Muscle of back (tissue), 3 donors: ENCODE measurements at regions not wholly inside any gene's neighbourhood (a gene's known extent, or its start where the extent isn't known, plus 50 kb on each side); places are given as distances from the start of the nearest gene placed in this dataset.

Source experiments
- DNase-seq, 3 donors: peaks; one replicate each; pipeline versions ENCODE4 v3.0.0 to v3.0.0-alpha.2; 2013

DNA sequence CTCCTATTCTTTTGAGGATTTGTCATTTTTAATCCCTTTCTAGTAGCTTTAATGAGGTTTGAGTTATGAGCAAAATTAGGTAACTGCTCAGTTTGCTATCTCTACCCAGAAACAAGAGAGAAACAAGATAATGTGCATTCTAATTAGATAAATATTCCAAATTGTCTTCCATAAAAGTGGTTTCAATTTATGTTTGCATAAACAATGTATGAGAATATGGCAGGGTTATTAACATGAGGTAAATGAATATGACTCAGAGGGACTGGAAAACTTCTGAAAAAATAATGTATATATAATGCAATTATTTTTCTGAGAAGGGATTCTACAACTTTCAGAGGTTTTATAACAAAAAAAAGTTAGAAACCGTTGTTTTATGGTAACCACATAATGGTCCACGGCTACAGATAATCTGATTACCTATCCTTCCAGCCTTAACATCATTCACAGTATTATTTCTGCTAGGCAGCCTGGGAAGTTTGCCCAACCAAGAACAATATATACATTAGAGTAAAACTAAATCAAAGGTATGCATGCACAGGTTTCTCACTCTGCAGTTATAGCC is 101.2 kb downstream of the CRPPA start:
- DNase-seq: no peak

DNA sequence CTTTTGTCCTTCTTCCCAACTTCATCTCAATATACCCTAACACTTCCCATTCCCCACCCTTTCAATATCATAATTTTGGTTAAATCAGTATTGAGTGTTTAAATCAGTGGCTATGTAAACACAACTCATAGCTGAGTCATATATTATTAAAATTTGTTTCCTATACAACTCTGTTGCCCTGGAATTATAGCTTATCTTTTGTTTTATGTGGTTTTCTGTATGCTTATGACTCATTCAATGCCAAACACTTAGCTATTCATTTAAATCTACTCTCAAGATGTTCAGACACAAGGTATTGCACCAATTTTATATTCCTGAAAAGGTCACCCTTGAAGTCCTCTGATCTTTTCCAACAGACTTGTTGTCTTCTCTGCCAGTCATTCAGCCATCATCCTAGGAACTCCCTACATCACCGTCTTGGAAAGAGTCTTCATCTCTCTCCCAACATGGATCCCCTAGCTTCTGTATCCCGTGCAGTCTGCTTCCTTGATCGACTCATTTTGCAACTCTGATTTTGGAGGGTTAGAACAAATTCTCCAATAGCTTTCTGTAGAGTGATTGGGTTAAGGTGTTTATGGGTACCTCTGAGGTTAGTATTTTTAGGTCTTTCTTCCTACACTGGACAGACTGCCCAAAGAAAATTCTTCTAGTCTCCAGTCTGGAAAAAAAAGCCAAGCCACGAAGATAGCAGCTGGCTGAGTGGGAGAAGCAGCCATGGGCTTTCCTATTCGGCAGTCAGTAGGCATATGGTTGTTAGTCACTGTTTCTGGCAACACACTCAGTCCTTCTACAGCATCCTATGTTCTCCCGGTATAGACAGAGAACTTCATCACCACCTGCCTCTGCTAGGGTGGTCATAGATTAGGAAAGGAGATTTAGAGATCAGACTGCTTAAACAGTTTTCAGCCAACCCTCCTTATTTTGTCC is 102.1 kb downstream of the CRPPA start:
- DNase-seq: no peak

DNA sequence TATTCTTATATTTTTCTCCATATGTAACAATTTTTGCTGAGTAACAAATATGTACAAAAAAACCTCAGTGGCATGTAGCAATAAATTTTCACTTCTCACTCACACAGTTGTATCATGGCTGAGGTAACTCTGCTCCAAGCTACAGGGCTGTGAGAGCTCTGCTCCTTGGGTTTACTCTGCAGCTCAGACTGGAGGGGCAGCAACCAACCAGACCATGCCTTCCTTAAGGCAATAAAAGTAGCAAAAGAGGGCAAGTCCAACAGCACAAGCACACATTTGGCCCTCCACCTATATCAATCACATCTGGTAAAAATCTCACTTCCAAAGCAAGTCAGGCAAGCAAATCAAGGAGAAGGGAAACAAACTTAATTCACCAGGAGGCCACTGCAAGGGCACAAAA is 102.9 kb downstream of the CRPPA start:
- DNase-seq: no peak

DNA sequence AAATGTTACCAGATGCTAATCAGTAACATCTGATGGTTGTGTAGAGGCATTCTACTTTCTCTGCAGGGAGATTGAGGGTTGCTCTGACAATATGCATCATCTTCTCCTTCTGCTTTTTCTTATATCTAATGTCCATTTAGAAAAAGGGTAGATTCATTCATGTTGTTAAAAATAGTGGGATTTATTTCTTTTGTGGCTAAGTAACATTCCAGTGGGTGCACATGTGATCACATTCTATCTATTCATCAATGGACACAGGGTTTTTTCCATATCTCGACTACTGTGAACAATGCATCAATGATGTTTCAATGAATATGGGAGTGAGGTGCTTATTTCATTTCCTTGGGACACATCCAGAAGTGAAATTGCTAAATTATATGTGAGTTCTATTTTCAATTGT is 103.9 kb downstream of the CRPPA start:
- DNase-seq: no peak

DNA sequence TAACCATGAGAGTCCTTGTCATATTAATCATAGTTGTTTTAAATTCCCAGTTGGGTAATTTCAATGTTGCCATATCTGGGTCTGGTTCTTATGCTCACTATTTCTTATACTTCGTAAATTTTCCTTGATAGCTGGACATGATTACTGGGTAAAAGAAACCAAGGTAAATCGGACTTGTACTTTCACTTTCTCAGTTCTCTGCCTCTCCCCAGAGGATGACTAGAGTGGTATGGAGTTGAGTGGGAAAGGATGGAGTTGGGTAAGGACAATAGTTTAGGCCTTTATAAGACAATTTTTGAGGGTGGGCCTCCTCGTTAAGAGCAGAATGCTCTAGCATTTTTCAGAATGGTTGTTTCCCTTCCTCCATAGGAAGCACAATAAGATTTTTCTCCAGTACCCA is 106.1 kb downstream of the CRPPA start:
- no peak for DNase-seq

DNA sequence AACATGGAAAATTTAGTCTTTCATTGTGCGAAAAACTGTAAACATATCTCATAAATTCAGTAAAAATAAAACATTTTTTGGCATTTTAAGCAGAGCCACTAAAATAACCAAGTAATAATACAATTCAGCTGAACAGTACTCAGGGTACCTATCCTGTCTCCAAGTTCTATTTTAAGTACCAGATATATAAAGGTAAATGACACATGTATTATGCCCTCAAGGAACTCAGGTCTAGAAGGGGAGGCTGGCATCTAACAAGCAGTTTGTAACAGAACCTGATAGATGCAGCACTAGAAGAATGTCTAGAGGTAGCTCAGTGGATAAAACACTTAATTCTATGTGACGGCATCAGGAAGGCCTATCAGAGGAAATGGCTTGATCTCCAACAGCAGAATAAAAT is 112.2 kb downstream of the CRPPA start:
- no peak for DNase-seq

DNA sequence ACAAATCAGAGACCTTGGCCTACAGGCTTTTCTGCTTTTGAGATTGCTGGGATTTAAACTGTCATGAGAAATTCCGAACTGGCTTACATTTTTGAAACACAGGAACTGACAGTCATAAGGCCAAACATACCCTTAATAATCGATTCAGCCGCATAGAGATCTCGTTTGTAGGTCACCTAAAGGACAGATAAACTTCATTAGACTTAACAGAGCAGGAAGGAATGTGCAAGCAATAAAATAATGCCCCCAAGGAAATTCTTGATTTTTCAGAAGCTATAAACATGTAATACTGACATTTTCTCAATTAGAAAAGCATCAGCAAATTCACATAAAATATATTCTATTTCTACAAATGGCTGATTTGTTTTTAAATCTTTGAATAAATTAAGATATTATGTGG is 120.0 kb downstream of the CRPPA start:
- DNase-seq: no peak

DNA sequence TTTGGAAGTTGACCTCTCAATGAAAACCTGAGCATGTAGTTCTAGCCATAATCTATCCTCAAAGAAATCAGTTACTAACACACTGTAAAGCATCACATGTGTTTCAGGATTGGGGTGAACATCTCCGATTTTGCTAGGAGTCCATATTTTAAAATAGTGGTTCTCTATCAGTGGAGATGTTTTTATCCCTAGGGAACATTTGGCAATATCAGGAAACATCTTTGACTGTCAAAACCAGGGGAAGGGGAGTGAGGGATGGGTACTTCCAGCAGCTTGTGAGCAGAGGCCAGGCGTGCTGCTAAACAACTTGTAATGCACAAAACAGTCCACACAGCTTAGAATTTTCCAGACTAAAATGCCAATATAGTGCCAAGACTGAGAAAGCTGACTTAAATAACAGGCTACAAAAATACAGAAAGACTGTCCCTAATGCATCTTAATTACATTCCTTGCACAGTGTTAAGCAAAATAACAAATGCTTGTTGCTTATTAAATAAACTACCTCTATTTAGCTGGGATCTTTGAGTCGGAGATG is 120.9 kb downstream of the CRPPA start:
- no peak for DNase-seq

DNA sequence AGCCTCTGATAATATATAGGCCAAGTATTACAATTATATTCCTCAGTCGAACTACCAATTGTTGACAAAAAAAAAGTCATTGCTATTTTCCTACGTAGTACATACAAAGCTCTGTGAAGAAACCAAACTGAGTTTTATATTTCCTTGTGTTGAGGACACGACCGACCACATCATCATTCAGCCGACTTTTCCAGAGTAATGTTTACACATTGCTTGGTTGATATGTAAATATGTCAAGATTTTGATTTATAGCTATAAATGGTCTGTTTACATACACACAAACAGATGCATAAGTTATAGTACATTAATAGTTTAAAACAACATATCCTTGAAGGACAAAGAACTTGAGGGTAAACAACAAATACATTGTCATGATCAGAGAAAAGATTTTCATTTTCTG is 121.5 kb downstream of the CRPPA start:
- DNase-seq: no peak

DNA sequence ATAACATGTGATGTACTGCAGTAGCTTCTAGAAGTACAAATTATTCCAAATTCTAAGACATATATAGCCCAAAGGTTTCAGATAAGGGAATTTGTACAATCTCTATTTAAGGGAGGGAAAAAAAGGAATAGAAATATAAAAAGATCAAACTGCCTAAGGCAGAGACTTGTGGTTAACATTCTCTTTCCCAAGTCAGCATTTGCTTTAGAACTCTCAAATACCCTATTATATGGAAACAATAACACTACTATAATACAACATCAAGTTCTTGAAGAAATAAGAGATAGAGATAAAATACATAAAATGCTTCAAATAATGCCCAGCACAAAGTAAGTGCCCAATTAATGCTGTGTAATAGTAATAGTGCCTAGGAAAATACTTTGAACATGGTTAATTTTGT is 123.1 kb downstream of the CRPPA start:
- DNase-seq: no peak

DNA sequence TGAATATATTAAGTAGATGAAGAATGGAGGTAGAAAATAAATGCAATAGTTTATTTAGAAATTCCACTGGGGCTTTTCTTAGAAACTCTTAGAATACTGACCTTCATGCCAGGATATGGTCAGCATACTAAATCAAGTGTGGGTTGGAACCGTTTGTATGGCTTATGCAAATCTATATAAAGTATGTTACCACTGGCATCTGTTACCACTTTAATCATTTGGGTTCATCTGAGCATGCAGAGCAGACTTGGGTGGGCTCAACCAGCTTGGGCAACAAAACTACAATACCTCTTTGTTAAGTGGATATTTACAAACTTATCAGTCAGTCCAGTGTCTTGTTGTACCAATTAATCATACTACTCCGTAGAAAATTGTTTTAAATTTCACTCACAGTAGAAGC is 125.8 kb downstream of the CRPPA start:
- DNase-seq: no peak

DNA sequence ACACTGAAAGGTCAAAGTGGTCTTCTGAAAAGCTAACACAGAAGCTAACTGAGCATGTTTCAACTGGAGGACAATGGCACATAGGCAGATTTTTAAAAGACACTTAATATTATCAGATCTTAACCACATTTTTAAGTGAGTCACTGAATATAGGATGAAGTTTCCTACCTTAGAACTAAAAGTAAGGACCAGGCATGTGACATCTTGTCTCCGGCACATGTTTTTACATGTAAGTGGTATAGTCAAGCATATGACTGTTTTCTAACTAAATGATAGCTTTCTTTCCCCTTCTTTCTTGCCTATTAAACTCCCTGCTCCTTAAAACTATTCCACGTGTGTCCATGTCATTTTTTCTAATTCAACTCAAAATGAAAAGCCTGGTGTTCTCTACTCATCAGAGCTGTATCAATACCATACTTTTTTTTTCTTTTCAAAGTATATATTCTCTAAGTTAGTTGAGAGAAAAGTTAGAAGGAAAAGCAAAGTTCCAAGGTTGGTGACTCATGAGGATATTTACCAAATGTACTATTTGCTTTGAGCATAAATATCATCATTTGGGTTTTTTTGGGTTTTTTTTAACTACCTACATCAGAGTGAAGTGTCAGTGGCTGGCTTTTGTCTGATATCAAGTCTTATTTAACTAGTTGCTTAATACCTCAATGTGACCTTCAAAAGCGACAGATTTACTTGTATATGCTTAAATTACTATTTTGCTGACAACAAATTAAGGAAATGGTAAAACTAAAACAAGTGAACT is 127.5 kb downstream of the CRPPA start:
- DNase-seq: no peak

DNA sequence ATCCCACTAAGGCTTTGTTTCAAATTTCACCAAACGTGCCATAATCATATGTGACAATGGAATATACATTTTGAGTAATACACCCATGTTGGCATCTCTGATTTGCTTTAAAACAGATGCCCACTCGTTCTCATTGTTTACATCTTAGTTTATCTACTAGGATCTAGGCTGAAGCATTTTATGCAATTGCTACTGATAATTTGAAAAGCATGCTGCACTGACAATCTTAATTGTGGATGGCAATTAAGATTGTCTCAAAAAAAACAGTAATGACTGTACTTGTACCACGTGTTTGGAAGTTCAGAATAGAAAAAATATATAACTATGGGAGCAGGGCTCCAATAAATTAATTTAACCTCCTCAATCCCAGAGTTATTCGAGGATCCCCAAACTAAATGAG is 136.8 kb downstream of the CRPPA start:
- no peak for DNase-seq

DNA sequence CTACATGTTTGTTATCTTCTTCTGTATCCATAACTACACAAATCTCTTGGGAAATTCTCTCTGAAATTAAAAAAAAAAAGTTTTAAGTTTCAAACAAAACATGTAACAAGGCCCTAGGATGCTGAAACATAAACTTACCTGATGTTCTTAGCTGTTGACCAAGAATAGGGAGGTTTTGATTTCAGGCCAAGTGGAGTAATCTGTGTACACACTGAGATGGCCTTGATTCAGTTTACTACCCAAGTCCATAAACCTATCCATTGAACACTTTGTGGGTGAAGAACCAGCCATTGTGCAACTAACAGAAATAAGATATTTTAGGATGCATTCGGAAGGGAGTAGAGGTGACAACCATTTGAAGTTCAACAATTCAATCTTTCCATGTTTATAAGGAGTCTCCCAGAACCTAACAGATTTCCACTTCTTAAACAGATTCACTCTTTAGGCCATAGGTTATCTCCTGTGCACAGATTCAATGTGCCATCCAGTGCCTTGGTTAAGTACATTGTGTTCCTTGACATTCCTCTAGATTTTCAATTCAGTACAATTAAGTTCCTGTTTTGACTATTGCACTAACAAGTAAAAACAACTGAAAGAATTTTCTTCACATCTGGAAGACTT is 143.1 kb downstream of the CRPPA start:
- DNase-seq: no peak

DNA sequence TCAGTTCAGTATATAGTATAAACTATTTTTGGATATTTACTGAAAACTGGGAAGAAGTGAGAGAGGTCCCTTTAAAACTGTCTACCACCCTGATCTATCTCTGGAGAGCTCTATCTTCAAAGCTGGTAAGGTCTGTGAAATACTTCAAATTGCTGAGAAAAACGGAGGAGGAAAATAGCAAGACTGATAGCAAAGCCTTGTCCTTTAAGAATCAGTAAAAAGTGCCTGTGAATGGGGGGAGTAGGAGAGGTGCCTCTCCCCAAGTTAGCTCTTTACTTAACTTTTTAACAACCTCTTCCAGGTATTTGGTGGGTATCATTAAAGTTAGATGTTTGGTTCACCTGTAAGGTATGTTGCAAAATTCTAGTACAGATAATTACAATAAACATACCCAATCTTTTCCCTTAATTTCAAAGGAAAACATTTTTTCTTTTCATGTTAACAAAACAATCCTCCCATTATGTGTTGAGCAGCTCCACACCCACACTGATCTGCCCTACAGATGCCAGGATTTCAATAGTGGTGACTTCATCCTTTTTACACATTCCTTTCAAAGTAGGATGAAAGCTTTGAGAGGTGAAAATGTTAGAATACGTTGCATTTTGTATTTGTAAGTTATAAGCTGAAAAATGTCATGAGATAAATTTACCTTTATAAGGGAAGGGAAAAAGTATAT is 149.2 kb downstream of the CRPPA start:
- no peak for DNase-seq

DNA sequence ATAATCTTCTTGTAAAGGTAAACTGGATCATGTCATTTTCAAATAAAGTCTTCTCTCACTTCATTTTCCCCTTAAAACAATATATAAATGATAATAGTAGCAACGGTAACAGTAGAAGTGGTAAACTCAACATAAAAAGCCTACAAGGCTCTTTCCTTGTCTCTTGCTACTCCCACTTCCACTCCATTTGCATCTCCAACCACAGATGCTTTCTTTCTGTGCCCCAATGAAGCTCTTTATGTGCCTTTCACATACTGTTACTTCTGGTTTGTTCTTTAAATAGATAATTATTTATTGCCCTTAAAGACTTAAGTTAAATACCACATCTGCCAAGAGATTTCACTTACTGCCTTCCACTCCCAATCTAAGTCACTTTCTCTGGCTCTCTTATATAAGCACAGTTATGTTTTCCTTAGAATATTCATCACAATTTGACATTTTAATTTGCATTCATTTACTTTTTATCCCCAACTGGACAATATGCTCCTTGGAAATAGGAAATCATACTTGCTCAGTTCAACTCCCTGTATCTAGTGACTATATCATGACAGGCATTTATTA is 149.9 kb downstream of the CRPPA start:
- no peak for DNase-seq

DNA sequence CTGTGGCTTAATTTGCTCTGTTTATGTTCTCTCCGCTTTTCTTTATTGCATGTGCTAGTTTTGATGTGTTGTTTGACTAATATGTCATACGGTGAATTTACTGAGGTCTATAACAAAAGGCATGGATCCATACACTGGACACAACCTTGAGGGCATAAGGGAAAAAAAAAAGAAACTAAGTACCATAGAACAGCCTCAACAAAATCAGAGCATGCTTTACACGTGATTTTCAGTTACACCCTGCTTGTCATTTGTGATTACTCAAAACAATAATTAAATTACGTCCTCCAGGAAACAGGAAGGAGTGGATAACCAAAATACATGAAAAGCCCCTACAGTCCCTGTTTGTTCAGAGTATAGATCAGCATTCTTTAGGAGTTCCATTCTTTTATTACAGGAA is 150.5 kb downstream of the CRPPA start:
- no peak for DNase-seq

DNA sequence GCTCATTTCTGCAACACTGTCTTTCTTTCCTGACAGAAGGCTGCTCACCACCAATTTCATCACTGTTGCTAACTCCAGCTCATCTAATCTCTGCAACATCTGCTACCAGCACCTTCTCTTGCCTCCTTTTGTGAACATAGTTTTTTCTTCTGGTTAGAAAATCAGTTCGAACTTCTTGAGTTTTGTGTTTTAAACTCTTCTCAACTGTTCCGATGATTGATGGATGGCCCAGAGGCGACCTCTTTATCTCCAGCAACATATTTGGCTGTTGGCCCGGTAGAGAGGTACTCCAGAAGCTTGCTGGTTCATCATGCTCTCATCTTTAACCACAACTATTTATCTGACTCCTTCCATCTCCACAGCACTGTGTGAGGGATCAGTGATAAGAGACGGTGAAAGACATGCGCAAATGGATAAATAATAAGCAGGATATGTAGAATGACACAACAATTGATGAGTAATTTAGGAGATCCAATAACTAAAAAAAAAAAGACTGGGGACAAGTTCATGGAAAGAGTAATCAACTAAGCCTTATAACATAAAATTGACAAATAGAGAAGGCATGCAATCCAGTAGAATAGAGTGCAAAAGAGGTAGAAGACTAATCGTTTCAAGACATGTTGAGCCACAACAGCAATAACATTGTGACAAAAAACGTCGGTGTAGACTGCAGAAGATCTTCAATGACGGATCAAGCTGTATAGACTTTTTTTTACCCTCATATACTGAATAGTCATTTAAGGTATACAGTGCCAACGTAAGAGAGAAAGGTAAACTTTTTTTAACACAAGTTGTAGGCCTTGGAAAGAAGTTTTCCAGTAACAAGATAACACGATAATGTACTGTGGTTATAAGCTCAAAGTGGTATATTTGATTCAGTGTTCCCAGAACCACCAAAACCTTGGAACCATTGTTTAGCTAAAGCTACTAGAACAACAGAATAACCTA is 152.2 kb downstream of the CRPPA start:
- DNase-seq: peak in 1 of 3 donors; percentile 76

DNA sequence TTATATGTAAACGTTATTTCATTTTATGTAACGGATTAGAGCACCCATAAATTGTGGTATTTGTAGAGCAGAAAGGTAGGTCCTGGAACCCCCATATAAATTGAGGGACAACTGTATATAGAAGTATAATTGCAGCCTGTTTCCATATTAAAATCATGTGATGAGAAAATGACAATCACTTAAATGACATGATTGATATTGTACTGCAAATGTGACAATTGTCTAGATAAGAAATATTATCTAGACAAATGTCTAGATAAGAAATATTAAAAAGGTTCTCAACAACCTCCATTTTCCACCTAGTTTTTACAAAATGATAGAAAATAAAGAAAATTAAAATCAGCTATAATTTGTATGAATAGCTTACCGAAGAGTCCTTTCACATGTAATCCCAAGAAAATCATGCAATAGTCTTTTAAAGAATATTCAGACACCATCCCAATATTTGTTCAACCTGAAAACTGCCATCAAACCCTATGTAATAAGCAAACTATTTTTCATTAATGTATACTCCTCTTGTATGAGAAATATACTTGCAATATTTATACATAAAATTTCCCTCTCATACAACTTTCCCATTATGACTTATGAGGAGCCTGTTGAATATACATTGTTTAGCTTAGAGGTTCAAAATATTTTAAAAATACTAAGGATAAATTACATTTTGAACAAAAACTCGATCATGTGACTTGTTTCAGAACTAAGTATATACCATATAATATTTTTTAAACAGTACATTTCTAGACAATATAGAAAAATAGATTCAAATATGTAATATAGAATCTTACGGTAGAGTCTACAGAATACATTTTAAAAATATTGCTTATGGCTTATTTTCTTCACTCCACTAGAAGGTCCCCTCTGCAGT is 153.2 kb downstream of the CRPPA start:
- no peak for DNase-seq
